ENCODE measurements at regions not wholly inside any gene's neighbourhood (a gene's known extent, or its start where the extent isn't known, plus 50 kb on each side); places are given as distances from the start of the nearest gene placed in this dataset.

DNA sequence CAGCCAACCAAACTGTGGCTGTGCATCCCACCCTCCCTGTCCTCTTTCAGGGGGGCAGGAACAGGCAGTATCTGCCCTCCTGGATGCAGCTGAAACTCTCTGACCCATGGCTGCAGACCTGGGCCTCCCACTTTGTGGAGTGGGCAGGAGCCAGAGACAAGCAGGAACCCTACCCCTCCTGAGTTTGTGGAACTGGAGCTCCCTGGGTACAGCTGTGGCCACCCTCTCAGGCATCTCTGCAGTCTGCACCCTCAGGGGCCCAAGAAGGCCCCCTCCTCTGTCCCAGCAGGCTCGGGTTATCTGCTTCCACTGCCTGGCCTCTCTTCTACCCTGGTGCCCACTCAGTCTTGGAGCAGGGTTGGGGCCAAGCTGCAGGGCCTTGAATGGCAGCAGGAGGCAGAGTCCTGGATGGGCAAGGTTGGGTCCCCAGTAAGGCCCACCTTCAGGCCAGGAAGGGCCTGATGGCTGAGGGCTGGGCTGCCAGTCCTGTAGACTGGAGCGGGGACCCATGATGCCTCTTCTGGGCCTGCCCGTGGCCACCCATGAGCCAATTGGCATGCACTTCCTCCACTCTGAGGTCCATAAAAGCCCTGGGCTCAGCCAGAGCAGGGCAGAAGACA, 619.9 kb downstream of the KIF4B start (continued):
- TF ChIP-seq FOXM1 (IDR thresholded peaks at IDR 0.05; ENCODE audit: low read depth) (no peak), FOXM1 (CRISPR knock-in tag; IDR thresholded peaks at IDR 0.05; ENCODE audit: low read depth) (no peak), FIP1L1 (IDR thresholded peaks at IDR 0.05; ENCODE audit: low read depth, low read length, poor library complexity, severe bottlenecking) (no peak), PKNOX1 (IDR thresholded peaks at IDR 0.05) (no peak), SREBF2 (CRISPR knock-in tag; IDR thresholded peaks at IDR 0.05) (no peak)
- TF ChIP-seq, protein P1, sequence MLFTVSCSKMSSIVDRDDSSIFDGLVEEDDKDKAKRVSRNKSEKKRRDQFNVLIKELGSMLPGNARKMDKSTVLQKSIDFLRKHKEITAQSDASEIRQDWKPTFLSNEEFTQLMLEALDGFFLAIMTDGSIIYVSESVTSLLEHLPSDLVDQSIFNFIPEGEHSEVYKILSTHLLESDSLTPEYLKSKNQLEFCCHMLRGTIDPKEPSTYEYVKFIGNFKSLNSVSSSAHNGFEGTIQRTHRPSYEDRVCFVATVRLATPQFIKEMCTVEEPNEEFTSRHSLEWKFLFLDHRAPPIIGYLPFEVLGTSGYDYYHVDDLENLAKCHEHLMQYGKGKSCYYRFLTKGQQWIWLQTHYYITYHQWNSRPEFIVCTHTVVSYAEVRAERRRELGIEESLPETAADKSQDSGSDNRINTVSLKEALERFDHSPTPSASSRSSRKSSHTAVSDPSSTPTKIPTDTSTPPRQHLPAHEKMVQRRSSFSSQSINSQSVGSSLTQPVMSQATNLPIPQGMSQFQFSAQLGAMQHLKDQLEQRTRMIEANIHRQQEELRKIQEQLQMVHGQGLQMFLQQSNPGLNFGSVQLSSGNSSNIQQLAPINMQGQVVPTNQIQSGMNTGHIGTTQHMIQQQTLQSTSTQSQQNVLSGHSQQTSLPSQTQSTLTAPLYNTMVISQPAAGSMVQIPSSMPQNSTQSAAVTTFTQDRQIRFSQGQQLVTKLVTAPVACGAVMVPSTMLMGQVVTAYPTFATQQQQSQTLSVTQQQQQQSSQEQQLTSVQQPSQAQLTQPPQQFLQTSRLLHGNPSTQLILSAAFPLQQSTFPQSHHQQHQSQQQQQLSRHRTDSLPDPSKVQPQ (CRISPR knock-in tag; IDR thresholded peaks at IDR 0.05; ENCODE audit: borderline replicate concordance), result no peak

DNA sequence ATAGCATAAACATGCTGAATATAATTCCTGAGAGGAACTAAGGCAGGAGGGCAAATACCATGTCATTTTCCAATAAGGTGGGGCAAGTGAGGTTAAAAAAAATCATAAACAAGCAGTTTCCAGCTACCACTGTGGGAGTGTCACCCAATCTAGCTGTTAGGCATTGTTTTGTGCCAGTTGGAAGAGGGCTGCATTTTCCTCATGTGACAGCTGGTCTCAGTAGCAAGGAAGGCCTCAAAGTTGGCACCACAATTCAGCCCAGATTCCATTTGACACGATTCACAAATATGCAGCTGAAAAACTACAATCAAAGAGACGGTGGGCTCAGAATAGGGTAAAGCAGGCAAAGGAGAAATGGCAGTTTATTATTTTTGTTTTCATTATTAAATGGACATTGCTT, 636.1 kb downstream of the KIF4B start:
- Histone ChIP-seq H3K27ac (ENCODE audit: extremely low read depth, low read depth, low read length) (no peak overlapping the region), H3K27me3 (ENCODE audit: control insufficient read depth in 2 of 2, insufficient read depth in 2 of 2, low read length in 2 of 2) (no peaks in the 10 kb centered on the region), H2AFZ (ENCODE audit: low read depth, low read length) (no peak overlapping the region), H3K9me3 (replicated peaks; ENCODE audit: control insufficient read depth, insufficient read depth, low read depth, low read length) (no peaks in the 10 kb centered on the region), H3K79me2 (ENCODE audit: control insufficient read depth, insufficient read depth, low read length) (no peaks in the 10 kb centered on the region), H3K4me2 (ENCODE audit: insufficient read depth, low read length) (no peak overlapping the region), H3K9ac (ENCODE audit: insufficient read depth in 1 of 2, low read depth in 2 of 2, low read length in 2 of 2) (no peak overlapping the region), H3K36me3 (ENCODE audit: control insufficient read depth, insufficient read depth, low read length) (no peaks in the 10 kb centered on the region), H4K20me1 (replicated peaks; ENCODE audit: control insufficient read depth, insufficient read depth, low read length) (no peaks in the 10 kb centered on the region), H3K4me3 (no peak overlapping the region), H3K9me1 (ENCODE audit: control insufficient read depth, insufficient read depth, low read length) (no peaks in the 10 kb centered on the region), H3K4me1 (replicated peaks in 1 of 2; ENCODE audit: control insufficient read depth in 2 of 2, insufficient read depth in 2 of 2, low read length in 2 of 2) (no peaks in the 10 kb centered on the region)
- DNase-seq (ENCODE audit: extremely low read depth in 1 of 4, low spot score in 3 of 4), result no peak
- BruUV-seq (replicated peaks), result no TSS peak
- intact Hi-C loops (cut with micrococcal nuclease), result no loop called here
- ATAC-seq, result no peak
- in situ Hi-C loops (cut with MboI), result no loop called here
- POLR2A ChIA-PET, result no interaction called here
- FAIRE-seq, result no peak
- 0% methylated on average over 2 of the region's 2 CpGs for WGBS (ENCODE audit: insufficient coverage, low coverage, missing lambda C conversion rate)
- CTCF ChIA-PET (ENCODE audit: low intra/inter-chr PET ratio), result no interaction called here
- TF ChIP-seq CUX1 (CRISPR knock-in tag; IDR thresholded peaks at IDR 0.05) (no peak), CBX5 (IDR thresholded peaks at IDR 0.05; ENCODE audit: borderline replicate concordance, low read depth) (no peak), TGIF2 (CRISPR knock-in tag; IDR thresholded peaks at IDR 0.05) (no peak), SIRT6 (IDR thresholded peaks at IDR 0.05; ENCODE audit: low read depth, low read length) (no peak)
